Ishikawa (cell line): ENCODE measurements at regions not wholly inside any gene's neighbourhood (a gene's known extent, or its start where the extent isn't known, plus 50 kb on each side); places are given as distances from the start of the nearest gene placed in this dataset.

Experiments
- CEBPB ChIP-seq: IDR thresholded peaks from 2 replicates; pipeline ENCODE4 v1.6.1; 2012
- CREB1 ChIP-seq: IDR thresholded peaks from 2 replicates; pipeline ENCODE4 v1.6.1; 2012; ENCODE audit warnings: low read depth
- EGR1 ChIP-seq: IDR thresholded peaks from 2 replicates; pipeline ENCODE4 v1.6.1; 2012
- EP300 ChIP-seq: IDR thresholded peaks from 2 replicates; pipeline ENCODE4 v1.6.1; 2012; ENCODE audit warnings: borderline replicate concordance
- FOXM1 ChIP-seq: IDR thresholded peaks from 2 replicates; pipeline ENCODE4 v1.6.1; 2012; ENCODE audit warnings: low read depth, borderline replicate concordance
- NFIC ChIP-seq: IDR thresholded peaks from 2 replicates; pipeline ENCODE4 v1.6.1; 2012
- RAD21 ChIP-seq: IDR thresholded peaks from 2 replicates; pipeline ENCODE4 v1.6.1; 2012; ENCODE audit warnings: low read depth
- TAF1 ChIP-seq: IDR thresholded peaks from 2 replicates; pipeline ENCODE4 v1.6.1; 2012; ENCODE audit warnings: low read depth, mild to moderate bottlenecking
- TCF12 ChIP-seq: IDR thresholded peaks from 2 replicates; pipeline ENCODE4 v1.6.1; 2012; ENCODE audit warnings: low read depth
- TEAD4 ChIP-seq: IDR thresholded peaks from 2 replicates; pipeline ENCODE4 v1.6.1; 2012
- YY1 ChIP-seq: IDR thresholded peaks from 2 replicates; pipeline ENCODE4 v1.6.1; 2012; ENCODE audit warnings: low read depth
- ZBTB7A ChIP-seq: IDR thresholded peaks from 2 replicates; pipeline ENCODE4 v1.6.1; 2012; ENCODE audit warnings: low read depth
- TF ChIP-seq, protein P1 (sequence below): IDR thresholded peaks from 2 replicates; pipeline ENCODE4 v1.6.1; 2012
- TF ChIP-seq, protein P2 (sequence below): IDR thresholded peaks from 2 replicates; pipeline ENCODE4 v1.6.1; 2012
- TF ChIP-seq, protein P3 (sequence below): IDR thresholded peaks from 2 replicates; pipeline ENCODE4 v1.6.1; 2012; ENCODE audit warnings: low read depth, mild to moderate bottlenecking

DNA sequence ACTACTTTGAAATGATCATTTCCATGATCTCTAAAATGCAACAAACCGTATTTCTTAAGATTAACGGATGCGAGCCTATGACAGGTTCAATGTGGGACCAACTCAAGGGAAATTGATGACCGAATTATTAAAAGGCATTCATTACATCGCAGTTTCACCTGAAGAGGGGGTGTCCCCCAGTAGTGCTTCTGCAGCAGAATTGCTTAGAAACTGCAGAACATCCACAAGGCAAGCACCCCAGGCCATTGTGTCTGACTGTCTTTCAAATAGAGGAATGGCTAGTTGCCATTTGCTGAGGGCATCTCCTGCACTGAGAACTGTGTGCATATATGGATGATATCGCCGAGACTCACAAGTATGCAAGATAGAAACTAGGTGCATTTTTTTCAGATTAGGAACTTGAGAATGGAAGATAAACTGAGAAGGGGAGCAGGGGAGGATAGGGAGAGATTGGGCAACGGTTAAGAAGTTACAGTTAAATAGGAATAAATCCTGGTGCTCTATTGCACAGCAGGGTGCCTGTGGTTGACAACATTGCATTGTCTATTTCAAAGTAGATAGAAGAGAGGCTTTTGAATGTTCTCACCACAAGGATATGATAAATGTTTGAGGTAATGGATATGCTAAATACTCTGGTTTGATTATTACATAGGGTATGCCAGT is 234.3 kb upstream of the PLEKHG7 start:
- TF ChIP-seq ZBTB7A (no peak), RAD21 (no peak), FOXM1 (no peak), EP300 (no peak), CEBPB (no peak)

DNA sequence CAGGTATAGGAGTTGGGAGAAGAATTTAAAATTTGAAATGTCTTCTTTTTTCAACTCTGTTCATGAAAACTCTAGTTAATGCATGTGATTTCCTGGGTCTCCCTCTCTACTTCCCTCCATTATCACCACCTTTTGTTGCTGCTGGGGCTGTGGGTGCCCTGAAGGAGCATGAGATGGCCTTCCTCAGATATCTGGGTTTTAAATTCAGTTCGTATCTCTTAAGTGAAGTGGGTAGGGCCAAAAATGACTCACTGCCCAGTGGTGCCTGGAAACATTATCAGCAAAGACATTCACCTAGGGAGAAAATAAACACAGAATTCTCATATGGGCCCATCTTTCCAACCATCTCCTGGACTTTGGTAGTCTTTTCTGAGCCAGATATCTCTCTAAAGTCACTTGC is 234.9 kb upstream of the PLEKHG7 start:
- TF ChIP-seq ZBTB7A, result no peak
- no peak for TF ChIP-seq TCF12
- TF ChIP-seq, protein P1, sequence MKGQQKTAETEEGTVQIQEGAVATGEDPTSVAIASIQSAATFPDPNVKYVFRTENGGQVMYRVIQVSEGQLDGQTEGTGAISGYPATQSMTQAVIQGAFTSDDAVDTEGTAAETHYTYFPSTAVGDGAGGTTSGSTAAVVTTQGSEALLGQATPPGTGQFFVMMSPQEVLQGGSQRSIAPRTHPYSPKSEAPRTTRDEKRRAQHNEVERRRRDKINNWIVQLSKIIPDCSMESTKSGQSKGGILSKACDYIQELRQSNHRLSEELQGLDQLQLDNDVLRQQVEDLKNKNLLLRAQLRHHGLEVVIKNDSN, result no peak
- no peak for TF ChIP-seq CEBPB

DNA sequence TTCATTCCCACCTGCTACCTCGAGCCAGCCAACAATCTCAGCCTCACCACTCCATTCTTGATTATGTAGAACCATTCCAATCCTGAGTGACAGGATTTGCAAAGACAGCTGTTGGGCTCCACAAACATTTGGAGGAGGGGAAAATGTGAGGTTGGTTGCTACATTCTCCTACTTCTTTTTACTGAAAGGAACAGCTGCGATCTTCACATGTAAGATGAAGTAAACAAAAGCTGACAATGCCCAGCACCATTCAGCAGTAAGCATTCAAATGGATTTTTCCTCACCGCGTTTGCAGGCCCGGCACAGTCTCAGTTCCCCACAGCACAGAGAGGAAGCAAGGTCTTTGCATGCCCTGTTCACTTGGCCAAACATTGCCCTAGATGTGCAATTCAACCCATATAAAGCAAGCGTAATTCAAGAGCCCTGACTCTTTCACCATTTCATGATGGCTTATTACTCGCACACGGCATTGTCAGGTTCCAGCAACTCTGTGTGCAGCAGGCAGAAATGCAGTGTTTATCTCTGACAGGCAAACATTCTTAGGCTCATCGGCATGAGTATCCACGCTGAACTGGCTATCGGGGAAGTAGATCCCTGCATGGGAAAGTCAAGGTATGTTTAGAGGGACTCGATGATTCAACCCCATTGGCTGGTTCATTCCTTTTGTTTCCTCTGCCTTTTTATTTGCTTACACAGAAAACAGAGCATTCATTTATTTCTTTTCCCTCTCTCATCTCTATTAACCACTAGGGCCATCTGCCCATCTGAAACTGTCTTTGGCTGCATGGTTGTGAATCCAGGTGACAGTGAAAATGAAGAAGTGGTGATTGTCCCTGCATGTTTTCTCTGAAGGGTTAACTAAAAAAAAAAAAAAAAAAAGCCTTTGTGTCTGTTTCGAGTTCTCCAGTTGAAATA is 236.1 kb upstream of the PLEKHG7 start:
- TF ChIP-seq CREB1 (no peak), EGR1 (no peak), TEAD4 (no peak), RAD21 (no peak), EP300 (no peak), YY1 (no peak)
- TF ChIP-seq, protein P2, sequence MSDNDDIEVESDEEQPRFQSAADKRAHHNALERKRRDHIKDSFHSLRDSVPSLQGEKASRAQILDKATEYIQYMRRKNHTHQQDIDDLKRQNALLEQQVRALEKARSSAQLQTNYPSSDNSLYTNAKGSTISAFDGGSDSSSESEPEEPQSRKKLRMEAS, result no peak

DNA sequence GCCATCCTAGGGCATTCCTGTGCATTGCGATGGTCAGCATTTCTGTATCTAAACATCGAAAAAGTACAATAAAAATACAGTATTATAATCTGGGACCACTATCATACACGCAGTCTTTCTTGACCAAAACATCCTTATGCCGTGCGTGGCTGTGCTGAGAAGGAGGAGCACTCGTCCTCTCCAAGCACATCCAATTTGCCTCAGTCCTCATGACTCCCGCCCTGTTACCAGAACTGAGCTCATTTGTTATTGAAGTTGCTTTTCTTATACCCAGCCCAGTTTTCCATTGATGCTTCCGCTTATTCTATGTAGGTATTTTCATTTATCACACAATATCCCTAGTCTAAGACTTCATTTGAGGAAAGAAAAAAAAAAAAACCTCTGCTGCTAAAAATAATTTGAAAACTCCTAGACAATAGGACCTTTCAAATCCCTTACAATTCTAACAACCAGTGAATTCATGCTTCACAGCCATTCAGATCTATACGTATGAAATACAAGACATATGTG is 236.9 kb upstream of the PLEKHG7 start:
- TF ChIP-seq NFIC (no peak), TCF12 (no peak), CREB1 (no peak), EGR1 (no peak), ZBTB7A (no peak), RAD21 (no peak), FOXM1 (no peak), YY1 (no peak), TEAD4 (no peak), CEBPB (no peak), EP300 (no peak), TAF1 (no peak)
- TF ChIP-seq, protein P2, result no peak
- TF ChIP-seq, protein P1, result no peak
- TF ChIP-seq, protein P3, sequence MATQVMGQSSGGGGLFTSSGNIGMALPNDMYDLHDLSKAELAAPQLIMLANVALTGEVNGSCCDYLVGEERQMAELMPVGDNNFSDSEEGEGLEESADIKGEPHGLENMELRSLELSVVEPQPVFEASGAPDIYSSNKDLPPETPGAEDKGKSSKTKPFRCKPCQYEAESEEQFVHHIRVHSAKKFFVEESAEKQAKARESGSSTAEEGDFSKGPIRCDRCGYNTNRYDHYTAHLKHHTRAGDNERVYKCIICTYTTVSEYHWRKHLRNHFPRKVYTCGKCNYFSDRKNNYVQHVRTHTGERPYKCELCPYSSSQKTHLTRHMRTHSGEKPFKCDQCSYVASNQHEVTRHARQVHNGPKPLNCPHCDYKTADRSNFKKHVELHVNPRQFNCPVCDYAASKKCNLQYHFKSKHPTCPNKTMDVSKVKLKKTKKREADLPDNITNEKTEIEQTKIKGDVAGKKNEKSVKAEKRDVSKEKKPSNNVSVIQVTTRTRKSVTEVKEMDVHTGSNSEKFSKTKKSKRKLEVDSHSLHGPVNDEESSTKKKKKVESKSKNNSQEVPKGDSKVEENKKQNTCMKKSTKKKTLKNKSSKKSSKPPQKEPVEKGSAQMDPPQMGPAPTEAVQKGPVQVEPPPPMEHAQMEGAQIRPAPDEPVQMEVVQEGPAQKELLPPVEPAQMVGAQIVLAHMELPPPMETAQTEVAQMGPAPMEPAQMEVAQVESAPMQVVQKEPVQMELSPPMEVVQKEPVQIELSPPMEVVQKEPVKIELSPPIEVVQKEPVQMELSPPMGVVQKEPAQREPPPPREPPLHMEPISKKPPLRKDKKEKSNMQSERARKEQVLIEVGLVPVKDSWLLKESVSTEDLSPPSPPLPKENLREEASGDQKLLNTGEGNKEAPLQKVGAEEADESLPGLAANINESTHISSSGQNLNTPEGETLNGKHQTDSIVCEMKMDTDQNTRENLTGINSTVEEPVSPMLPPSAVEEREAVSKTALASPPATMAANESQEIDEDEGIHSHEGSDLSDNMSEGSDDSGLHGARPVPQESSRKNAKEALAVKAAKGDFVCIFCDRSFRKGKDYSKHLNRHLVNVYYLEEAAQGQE, result no peak

DNA sequence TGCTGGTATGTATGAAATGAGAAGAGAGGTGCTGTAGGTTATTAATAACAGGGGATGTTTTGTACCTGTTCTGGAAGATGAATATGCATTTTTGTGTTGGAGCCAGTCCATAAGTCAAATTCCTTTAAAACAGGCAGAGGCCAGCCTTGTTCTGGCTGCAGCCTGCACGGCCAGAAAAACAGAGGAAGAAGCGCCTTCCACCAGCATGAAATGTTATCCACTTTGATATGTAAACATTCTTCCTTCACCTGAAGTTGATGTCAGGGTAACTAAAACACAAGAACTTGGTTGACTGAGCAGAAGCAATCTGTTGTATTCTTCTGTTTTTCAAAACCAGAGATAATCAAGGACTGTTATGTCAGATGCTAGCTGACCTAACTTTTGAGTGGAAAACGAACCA is 237.9 kb upstream of the PLEKHG7 start:
- no peak for TF ChIP-seq YY1
- no peak for TF ChIP-seq TAF1

DNA sequence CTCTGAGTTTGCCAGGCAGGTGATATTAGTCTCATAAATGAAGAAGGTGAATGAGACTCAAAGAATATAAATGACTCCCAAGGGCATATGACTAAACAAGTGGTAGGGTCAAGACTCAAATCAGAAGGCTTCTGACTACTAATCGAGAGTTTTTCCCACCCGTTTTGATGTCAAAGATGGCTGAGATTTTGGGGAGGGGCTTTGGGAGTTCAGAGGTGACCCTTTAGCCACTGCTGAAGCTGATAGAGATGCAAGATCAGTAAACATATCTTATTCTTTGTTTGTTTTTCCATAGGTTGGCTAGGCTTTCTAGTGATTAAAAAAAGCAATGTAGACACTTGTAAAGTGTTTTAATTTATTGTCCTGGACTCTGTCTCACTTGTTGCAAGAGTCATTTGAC is 239.6 kb upstream of the PLEKHG7 start:
- TF ChIP-seq RAD21, result no peak
- no peak for TF ChIP-seq EGR1
- TF ChIP-seq TEAD4, result no peak
- TF ChIP-seq, protein P3, result no peak
